Mammary epithelial cell (primary cell): ENCODE measurements at regions not wholly inside any gene's neighbourhood (a gene's known extent, or its start where the extent isn't known, plus 50 kb on each side); places are given as distances from the start of the nearest gene placed in this dataset.

Experiments used
- CTCF ChIP-seq, 2 donors: IDR thresholded peaks in 1 of 2; conservative IDR thresholded peaks in 1 of 2; 2 replicates each; pipeline ENCODE4 v1.5.1; 2011 to 2012; ENCODE audit warnings: inconsistent platforms in 2 of 2, low read length in 2 of 2, mild to moderate bottlenecking in 2 of 2, control low read depth in 1 of 2, low read depth in 1 of 2; ENCODE audit not compliant: insufficient read depth in 1 of 2; ENCODE audit errors: extremely low read depth in 1 of 2
- EZH2 ChIP-seq: IDR thresholded peaks from 2 replicates; pipeline ENCODE4 v1.6.1; 2012; ENCODE audit warnings: low read length, inconsistent platforms, borderline replicate concordance

GRCh38 chr4:4618847-4619246, 77.0 kb upstream of the STX18 start:
- TF ChIP-seq CTCF (conservative IDR thresholded peaks at IDR 0.05 in 1 of 2, IDR thresholded peaks at IDR 0.05 in 1 of 2; ENCODE audit: extremely low read depth in 1 of 2, insufficient read depth in 1 of 2, low read depth in 1 of 2, low read length in 2 of 2) (no peak), EZH2 (no peak)
